Trophoblast cell (in vitro differentiated cells and primary cell): ENCODE measurements at regions not wholly inside any gene's neighbourhood (a gene's known extent, or its start where the extent isn't known, plus 50 kb on each side); places are given as distances from the start of the nearest gene placed in this dataset.

Source experiments
- DNase-seq, 2 donors: peaks; one replicate each; pipeline ENCODE4 v3.0.0-alpha.2; 2016
- H2AFZ ChIP-seq: 2 replicates; pipeline ENCODE4 v1.6.1; 2013; ENCODE audit warnings: low read length, moderate library complexity, mild to moderate bottlenecking; ENCODE audit not compliant: insufficient read depth, poor library complexity
- H2AK5ac ChIP-seq: 2 replicates; pipeline ENCODE4 v1.6.1; 2013; ENCODE audit warnings: mild to moderate bottlenecking, low read length
- H2BK120ac ChIP-seq: 2 replicates; pipeline ENCODE4 v1.6.1; 2013; ENCODE audit warnings: low read length, mild to moderate bottlenecking, moderate library complexity; ENCODE audit not compliant: insufficient read depth, poor library complexity
- H2BK12ac ChIP-seq: 2 replicates; pipeline ENCODE4 v1.6.1; 2013; ENCODE audit warnings: mild to moderate bottlenecking, low read length, moderate library complexity
- H2BK5ac ChIP-seq: 2 replicates; pipeline ENCODE4 v1.6.1; 2013; ENCODE audit warnings: low read length, low read depth, moderate library complexity, mild to moderate bottlenecking; ENCODE audit not compliant: poor library complexity
- H3K14ac ChIP-seq: 2 replicates; pipeline ENCODE4 v1.6.1; 2013; ENCODE audit warnings: mild to moderate bottlenecking, low read length
- H3K18ac ChIP-seq: 2 replicates; pipeline ENCODE4 v1.6.1; 2013; ENCODE audit warnings: mild to moderate bottlenecking, low read length
- H3K23ac ChIP-seq: 2 replicates; pipeline ENCODE4 v1.6.1; 2013; ENCODE audit warnings: low read length
- H3K27ac ChIP-seq: 2 replicates; pipeline ENCODE4 v1.5.1; 2013; ENCODE audit warnings: low read depth, mild to moderate bottlenecking, inconsistent platforms, low read length, moderate library complexity
- H3K27me3 ChIP-seq: 2 replicates; pipeline ENCODE4 v1.6.1; 2013; ENCODE audit warnings: inconsistent platforms, mild to moderate bottlenecking, low read length, moderate library complexity; ENCODE audit not compliant: insufficient read depth
- H3K36me3 ChIP-seq, 2 experiments: 1 replicate in 1 of 2; 2 replicates in 1 of 2; pipeline ENCODE4 v1.6.1; 2013; ENCODE audit warnings: low read length in 2 of 2, mild to moderate bottlenecking in 2 of 2, moderate library complexity in 1 of 2; ENCODE audit not compliant: insufficient read depth in 2 of 2, control insufficient read depth in 1 of 2
- H3K4ac ChIP-seq: 2 replicates; pipeline ENCODE4 v1.6.1; 2013; ENCODE audit warnings: low read depth, mild to moderate bottlenecking, low read length, moderate library complexity
- H3K4me1 ChIP-seq, 2 experiments: 1 replicate in 1 of 2; 2 replicates in 1 of 2; pipeline ENCODE4 v1.6.1; 2013; ENCODE audit warnings: low read length in 2 of 2, mild to moderate bottlenecking in 2 of 2, moderate library complexity in 1 of 2; ENCODE audit not compliant: insufficient read depth in 2 of 2, control insufficient read depth in 1 of 2
- H3K4me2 ChIP-seq: 2 replicates; pipeline ENCODE4 v1.6.1; 2013; ENCODE audit warnings: inconsistent platforms, mild to moderate bottlenecking, low read length, moderate library complexity
- H3K4me3 ChIP-seq: 2 replicates; pipeline ENCODE4 v1.5.1; 2013; ENCODE audit warnings: mild to moderate bottlenecking, low read depth, low read length, inconsistent platforms
- H3K79me1 ChIP-seq: one replicate; pipeline ENCODE4 v1.6.1; 2013; ENCODE audit warnings: low read length
- H3K79me2 ChIP-seq: 2 replicates; pipeline ENCODE4 v1.6.1; 2013; ENCODE audit warnings: low read length, mild to moderate bottlenecking; ENCODE audit not compliant: control insufficient read depth, insufficient read depth, poor library complexity
- H3K9ac ChIP-seq: 2 replicates; pipeline ENCODE4 v1.6.1; 2013; ENCODE audit warnings: mild to moderate bottlenecking, low read length
- H3K9me3 ChIP-seq: 2 replicates; pipeline ENCODE4 v1.6.1; 2013; ENCODE audit warnings: low read depth, mild to moderate bottlenecking, control low read depth, inconsistent platforms, low read length; ENCODE audit not compliant: insufficient read depth
- H4K12ac ChIP-seq: 2 replicates; pipeline ENCODE4 v1.6.1; 2013; ENCODE audit warnings: low read depth, mild to moderate bottlenecking, low read length, moderate library complexity
- H4K8ac ChIP-seq: 2 replicates; pipeline ENCODE4 v1.6.1; 2013; ENCODE audit warnings: low read depth, mild to moderate bottlenecking, low read length, moderate library complexity
- H4K91ac ChIP-seq: one replicate; pipeline ENCODE4 v1.6.1; 2013; ENCODE audit warnings: low read depth, mild to moderate bottlenecking, low read length, moderate library complexity
- WGBS: extraction: QIAGEN DNeasy Blood & Tissue Kit; methylation state at CpG from one replicate; pipeline ENCODE4 v1.1.7; 2013; ENCODE audit warnings: missing lambda C conversion rate; ENCODE audit not compliant: insufficient read length, insufficient coverage; ENCODE audit errors: extremely low coverage; 5-methylcytosine and 5-hydroxymethylcytosine counted together

GRCh38 chr2:54360055-54360792 lies 95.9 kb upstream of the SPTBN1 start:
- Histone ChIP-seq H3K79me1 (peaks cover 5% of the 10 kb centered on the region), H3K18ac (no peak overlapping the region), H3K14ac (no peak overlapping the region), H3K4ac (no peak overlapping the region), H3K27ac (peak overlapping the region; percentile 74), H4K12ac (no peak overlapping the region), H2AFZ (no peak overlapping the region), H3K9me3 (no peaks in the 10 kb centered on the region), H4K91ac (no peak overlapping the region), H2BK12ac (no peak overlapping the region), H4K8ac (no peak overlapping the region), H2AK5ac (no peak overlapping the region), H3K27me3 (no peaks in the 10 kb centered on the region), H3K4me2 (no peak overlapping the region), H3K36me3 (no peaks in the 10 kb centered on the region), H2BK120ac (no peak overlapping the region), H3K79me2 (no peaks in the 10 kb centered on the region), H3K23ac (no peak overlapping the region), H2BK5ac (peak overlapping the region; percentile 3), H3K4me3 (no peak overlapping the region), H3K9ac (no peak overlapping the region), H3K4me1 (peaks cover 0 to 3% of the 10 kb centered on the region in 2 experiments)
- no CpG with 5 or more reads among the region's 8 CpGs for WGBS
- no peak for DNase-seq

- no CpG with 5 or more reads among the region's 3 CpGs for WGBS
- Histone ChIP-seq H3K14ac (no peak overlapping the region), H2AK5ac (no peak overlapping the region), H3K18ac (no peak overlapping the region), H3K79me2 (no peaks in the 10 kb centered on the region), H4K12ac (no peak overlapping the region), H2BK120ac (no peak overlapping the region), H4K91ac (no peak overlapping the region), H3K23ac (no peak overlapping the region), H3K4me3 (no peak overlapping the region), H2BK5ac (no peak overlapping the region), H3K4me2 (no peak overlapping the region), H3K36me3 (no peaks in the 10 kb centered on the region), H3K4ac (no peak overlapping the region), H2AFZ (no peak overlapping the region), H3K4me1 (no peaks in the 10 kb centered on the region), H3K9ac (no peak overlapping the region), H4K8ac (no peak overlapping the region), H3K9me3 (peaks cover 4% of the 10 kb centered on the region), H3K79me1 (no peaks in the 10 kb centered on the region), H3K27ac (no peak overlapping the region), H3K27me3 (no peaks in the 10 kb centered on the region), H2BK12ac (no peak overlapping the region)
- no peak for DNase-seq
Measured at GRCh38 chr2:54364409-54364808, 91.7 kb upstream of the SPTBN1 start.

GRCh38 chr2:54365661-54366060 lies 90.5 kb upstream of the SPTBN1 start:
- H2BK12ac ChIP-seq = no peak overlapping the region
- no peak overlapping the region for H4K8ac ChIP-seq
- H3K79me1 ChIP-seq = no peaks in the 10 kb centered on the region
- DNase-seq = no peak
- no peak overlapping the region for H3K4me2 ChIP-seq
- no peaks in the 10 kb centered on the region for H3K27me3 ChIP-seq
- no peak overlapping the region for H4K12ac ChIP-seq
- peaks cover 4% of the 10 kb centered on the region for H3K9me3 ChIP-seq
- H3K36me3 ChIP-seq = no peaks in the 10 kb centered on the region
- H3K9ac ChIP-seq = no peak overlapping the region
- no peak overlapping the region for H3K4me3 ChIP-seq
- H3K23ac ChIP-seq = no peak overlapping the region
- no peak overlapping the region for H3K27ac ChIP-seq
- no CpG with 5 or more reads among the region's 1 CpG for WGBS
- no peak overlapping the region for H4K91ac ChIP-seq
- no peak overlapping the region for H2AK5ac ChIP-seq
- H2BK120ac ChIP-seq = no peak overlapping the region
- no peak overlapping the region for H3K4ac ChIP-seq
- no peaks in the 10 kb centered on the region for H3K79me2 ChIP-seq
- H3K18ac ChIP-seq = no peak overlapping the region
- no peak overlapping the region for H2AFZ ChIP-seq
- H2BK5ac ChIP-seq = no peak overlapping the region
- H3K14ac ChIP-seq = no peak overlapping the region
- peaks cover 2 to 3% of the 10 kb centered on the region in 2 experiments for H3K4me1 ChIP-seq

- Histone ChIP-seq H2AK5ac (no peak overlapping the region), H3K9ac (no peak overlapping the region), H3K27me3 (no peaks in the 10 kb centered on the region), H3K18ac (no peak overlapping the region), H3K9me3 (peaks cover 4% of the 10 kb centered on the region), H2BK12ac (no peak overlapping the region), H3K36me3 (no peaks in the 10 kb centered on the region), H3K27ac (no peak overlapping the region), H3K4me1 (peaks cover 7 to 10% of the 10 kb centered on the region in 2 experiments), H3K79me2 (no peaks in the 10 kb centered on the region), H4K91ac (no peak overlapping the region), H2BK5ac (no peak overlapping the region), H2AFZ (no peak overlapping the region), H4K8ac (no peak overlapping the region), H3K4me2 (no peak overlapping the region), H2BK120ac (no peak overlapping the region), H3K23ac (no peak overlapping the region), H3K4ac (no peak overlapping the region), H3K79me1 (no peaks in the 10 kb centered on the region), H3K14ac (no peak overlapping the region), H3K4me3 (no peak overlapping the region), H4K12ac (no peak overlapping the region)
- DNase-seq = no peak
- WGBS = no CpG with 5 or more reads among the region's 3 CpGs
Measured at GRCh38 chr2:54366487-54367280, 89.4 kb upstream of the SPTBN1 start.
